GM21381 (cell line): ENCODE measurements at regions not wholly inside any gene's neighbourhood (a gene's known extent, or its start where the extent isn't known, plus 50 kb on each side); places are given as distances from the start of the nearest gene placed in this dataset.

Experiments
- ATAC-seq: cut with Tn5 transposase; IDR thresholded peaks from one replicate; pipeline ENCODE4 v1.9.1; 2021; ENCODE audit warnings: mild to moderate bottlenecking, moderate library complexity; ENCODE audit not compliant: unreplicated experiment

- ATAC-seq: no peak
Observed at GRCh38 chr5:74357827-74358226, 282.7 kb downstream of the ENC1 start.

DNA sequence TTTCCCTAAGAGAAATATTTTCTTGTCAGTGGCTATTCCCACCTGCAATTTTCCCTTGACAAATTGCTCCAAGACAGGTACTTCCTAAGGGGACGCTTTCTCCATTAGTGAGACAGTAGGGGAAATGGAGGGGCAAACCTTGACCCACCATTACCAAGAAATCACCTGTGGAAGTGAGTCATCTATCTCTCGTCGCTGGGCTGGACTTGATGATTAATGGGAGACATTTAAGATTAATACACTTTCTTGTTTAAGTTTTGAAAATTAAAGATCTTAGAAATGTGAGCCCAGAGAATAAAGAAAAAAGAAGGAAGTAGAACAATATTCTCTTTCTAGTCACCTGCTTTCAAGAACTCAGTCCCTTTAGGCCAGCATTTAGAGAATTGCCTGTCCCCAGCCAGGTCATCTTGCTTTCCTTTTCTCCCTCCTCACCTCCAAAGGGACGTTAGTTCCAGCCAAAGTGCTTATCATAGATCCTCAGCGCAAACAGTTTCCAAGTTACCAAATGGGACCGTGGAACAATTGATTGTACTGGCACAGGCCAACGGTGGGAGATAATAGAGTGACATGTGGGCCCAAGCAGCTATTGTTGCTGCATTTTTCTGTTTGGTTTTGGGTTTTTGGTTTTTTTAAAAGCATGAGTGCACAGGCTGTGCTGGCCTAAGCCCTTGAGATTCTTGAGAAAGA lies 284.4 kb downstream of the ENC1 start:
- ATAC-seq: no peak

DNA sequence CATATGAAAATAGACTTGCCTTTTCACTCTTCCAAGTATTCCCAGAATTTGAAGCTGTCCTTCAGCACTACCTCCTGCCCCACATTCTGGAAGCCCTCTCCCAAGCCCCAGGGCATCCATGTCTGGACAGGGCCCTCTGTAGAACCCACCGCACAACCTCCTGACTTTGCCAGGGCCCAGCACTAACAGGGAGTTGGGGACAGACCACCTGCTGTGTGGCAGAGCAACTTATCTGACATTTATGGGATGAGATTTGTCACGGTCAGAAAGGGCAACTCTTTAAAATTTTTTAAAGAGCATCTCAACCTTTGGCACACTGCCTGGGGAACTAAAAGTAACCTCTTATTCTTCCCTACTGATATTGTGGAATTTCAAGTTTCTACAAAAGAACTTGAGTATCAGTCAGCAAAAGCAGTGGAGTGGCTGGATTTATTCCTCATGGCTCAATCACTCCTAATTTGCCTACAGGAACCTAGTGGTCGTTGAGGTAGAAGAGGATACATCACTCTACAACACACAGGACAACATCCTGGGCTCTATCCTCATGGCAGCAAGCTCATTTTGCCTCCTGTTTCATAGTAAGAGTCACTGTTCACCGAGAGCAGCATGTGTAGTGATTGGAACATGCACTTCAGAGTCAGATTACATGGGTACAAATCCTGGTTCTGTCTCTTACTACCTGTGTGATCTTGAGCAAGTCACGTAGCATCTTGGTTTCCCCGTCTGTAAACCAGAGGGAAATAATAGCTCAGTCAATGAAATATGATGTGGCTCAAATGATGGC lies 285.3 kb downstream of the ENC1 start:
- ATAC-seq: no peak

GRCh38 chr5:74352256-74352655 lies 288.3 kb downstream of the ENC1 start:
- ATAC-seq: no peak

DNA sequence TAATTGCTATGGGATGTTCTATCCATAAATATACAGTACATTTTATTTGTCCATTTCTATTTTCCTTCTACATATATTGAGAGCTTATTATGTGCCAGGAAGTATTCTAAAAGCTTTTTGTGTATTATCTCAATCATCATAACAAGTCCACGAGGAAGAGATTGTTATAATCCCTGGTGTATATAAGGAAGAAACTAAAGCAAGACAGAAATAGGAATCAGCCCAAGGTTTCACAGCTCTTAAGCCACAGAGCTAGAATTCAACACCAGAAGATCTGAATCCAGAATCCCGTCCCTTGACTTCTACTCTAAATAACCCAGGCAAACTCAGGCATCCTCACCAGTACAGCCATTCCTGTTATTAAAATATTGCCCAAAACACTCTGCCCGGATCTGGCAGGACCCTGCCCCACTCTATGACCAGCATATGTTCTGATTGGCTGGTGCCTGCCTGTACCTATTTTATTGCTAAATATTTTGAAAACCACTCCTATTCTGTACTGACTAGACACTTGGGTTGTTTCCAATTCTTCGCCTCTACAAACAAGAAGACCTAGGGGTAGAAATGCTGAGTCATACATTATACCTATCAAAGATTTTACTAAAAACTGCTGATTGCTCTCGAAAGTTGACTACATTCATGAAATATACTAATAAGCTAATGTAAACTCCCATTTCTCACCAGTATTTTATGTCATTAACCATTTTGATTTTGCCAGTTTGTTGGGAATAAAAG lies 297.4 kb downstream of the ENC1 start:
- no peak for ATAC-seq

GRCh38 chr5:74342182-74342581 lies 298.3 kb downstream of the ENC1 start:
- ATAC-seq: no peak

- no peak for ATAC-seq
Observed at GRCh38 chr5:74341221-74341620, 299.3 kb downstream of the ENC1 start.

- no peak for ATAC-seq
Observed at GRCh38 chr5:74340476-74340875, 300.1 kb downstream of the ENC1 start.

DNA sequence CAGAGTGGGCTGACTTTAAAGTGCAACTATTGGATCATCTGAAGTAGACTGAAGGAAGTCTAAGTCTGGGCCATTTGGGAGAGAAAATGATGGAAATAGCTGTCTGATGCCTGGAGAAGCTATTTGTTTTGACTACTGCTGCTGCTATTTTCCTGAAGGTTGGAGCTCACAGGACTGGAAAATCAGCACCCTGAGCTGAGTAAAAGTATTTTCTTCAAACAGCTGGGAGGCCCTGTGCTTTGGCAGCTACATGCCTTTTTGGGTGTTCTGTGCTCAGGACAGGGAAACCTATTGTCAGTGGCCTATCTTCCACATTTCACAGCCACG lies 302.6 kb downstream of the ENC1 start:
- ATAC-seq: no peak

DNA sequence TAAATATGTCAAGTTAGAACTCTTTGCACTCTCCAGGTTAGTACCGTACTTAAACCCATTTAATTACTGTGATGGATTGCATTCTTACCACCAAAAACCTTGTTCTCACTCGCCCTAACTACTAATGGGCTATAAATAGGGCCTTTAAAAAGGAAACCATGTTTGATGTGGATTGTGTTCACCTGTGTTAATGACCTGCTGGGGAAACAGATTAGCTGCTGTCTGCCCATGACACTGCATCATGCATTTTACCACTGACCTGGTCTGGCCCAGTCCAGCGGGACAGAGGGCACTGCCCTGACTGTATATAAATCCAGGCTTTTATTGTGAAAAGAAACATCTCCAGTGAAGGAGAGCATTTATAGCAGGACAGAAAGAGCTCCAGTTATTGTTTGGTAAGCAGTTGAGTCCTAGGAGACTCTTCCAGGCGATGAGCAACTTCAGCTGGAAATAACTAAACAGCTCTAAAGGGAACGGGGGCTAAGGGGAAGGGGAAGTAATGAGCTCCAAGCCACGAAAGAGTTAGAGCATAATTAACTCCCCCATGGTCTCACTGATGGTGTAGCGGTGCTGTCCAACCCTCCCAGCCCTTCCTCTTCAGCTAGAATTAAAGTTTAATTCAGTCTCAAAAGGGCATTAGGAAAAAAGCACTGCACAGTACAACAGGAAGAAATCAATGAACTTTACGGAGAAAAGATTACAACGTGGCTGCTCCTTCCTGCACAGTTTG lies 303.1 kb downstream of the ENC1 start:
- ATAC-seq: no peak

- no peak for ATAC-seq
Observed at GRCh38 chr5:74336297-74336696, 304.2 kb downstream of the ENC1 start.

DNA sequence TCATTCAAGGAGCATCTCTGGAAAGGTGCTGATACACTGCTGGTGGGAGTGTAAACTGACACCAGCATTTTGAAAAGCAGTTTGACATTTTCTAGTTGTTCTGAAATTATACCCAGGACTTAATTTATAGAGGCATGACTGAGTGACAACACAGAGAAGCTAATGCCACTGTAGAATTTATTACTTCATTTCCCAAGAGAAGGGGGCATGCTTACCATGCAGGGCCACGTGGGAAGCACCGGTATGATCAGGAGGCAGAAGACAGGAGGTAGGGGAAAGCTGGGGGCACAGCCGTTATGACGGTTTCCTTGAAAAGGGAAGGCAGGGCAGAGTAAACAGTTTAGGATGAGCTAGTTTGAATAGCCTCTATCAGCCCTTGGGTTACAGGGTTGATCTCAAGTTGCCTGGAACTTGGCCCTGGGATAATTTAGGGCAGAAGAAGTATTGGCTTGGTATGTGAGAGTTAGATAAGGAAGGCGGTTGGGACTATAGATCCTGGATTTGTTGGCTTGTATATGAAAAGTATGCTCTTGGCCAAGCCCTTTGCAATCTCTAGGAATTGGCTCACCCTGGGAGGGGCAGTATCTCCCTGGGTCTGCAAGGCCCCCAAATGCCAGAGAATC lies 305.7 kb downstream of the ENC1 start:
- ATAC-seq: no peak

GRCh38 chr5:74334062-74334761 lies 306.3 kb downstream of the ENC1 start:
- ATAC-seq: no peak

DNA sequence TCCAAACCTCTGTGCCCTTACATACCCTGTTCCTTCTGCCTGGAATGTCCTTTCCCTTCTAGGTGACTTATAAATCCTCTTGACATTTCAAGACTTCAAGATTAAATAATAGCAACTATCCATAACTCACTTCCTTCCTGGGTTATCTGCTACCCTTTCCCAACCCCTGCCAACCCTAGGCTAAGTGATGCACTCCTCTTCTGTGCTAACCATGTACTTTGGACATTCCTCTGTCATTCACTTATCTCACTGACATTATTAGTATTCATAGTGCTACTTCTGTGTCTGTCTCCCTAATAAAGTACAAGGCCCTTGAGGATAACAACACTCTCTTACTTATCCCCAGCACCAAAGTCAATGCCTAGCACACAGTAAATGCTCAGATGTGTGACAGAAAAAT lies 307.1 kb downstream of the ENC1 start:
- ATAC-seq: no peak

- ATAC-seq: no peak
Observed at GRCh38 chr5:74332682-74333081, 307.8 kb downstream of the ENC1 start.

DNA sequence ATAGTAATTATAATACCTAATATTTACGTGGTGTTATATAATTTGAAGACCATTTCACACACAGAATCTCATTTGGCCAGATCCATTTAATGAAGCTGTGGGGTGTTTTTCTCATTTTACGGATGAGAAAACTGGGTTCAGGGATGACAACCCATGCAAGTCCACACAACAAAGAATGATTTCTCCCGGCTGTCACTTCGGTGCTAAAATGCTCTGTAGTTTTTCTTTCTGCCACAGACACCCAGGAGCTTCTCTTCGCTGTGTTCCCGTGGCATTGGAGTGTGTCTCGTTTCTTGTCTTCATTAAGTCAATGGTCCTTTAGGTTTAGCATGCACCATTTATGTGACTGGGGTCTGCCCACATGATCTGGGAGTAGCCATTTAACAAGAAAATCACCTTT lies 308.5 kb downstream of the ENC1 start:
- no peak for ATAC-seq

DNA sequence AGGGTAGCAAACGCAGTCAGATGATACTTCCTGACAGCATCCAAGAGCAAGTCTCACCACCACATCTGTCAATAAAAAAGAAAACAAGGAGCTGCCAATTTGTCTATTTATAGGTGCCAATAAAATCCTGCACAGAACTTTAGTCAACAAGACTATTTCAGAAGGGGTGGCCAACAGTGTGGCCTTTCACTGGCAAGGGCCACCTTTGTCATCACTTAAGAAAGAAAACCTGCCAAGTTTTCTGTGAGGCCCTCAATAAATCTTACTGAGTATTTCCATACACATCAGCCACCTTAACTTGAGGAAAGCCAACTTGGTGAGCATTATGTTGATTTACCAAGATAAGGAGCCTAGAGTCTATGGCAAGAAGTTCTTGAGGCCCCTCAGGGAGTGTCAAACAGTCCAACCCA lies 312.3 kb downstream of the ENC1 start:
- ATAC-seq: no peak

GRCh38 chr5:74327339-74327685 lies 313.2 kb downstream of the ENC1 start:
- ATAC-seq: no peak

GRCh38 chr5:74326571-74327338 lies 313.8 kb downstream of the ENC1 start:
- ATAC-seq: peak; percentile 85

- ATAC-seq: no peak
Observed at GRCh38 chr5:74325866-74326265, 314.7 kb downstream of the ENC1 start.
